Glomerular visceral epithelial cell (primary cell): ENCODE measurements at regions not wholly inside any gene's neighbourhood (a gene's known extent, or its start where the extent isn't known, plus 50 kb on each side); places are given as distances from the start of the nearest gene placed in this dataset.

Experiments used
- DNase-seq: peaks from one replicate; pipeline ENCODE4 v3.0.0-alpha.2; 2016; ENCODE audit errors: extremely low spot score

- DNase-seq: no peak
Measured at GRCh38 chr2:81551040-81551634, 1246.6 kb upstream of the LRRTM1 start.

- DNase-seq: no peak
Measured at GRCh38 chr2:81550277-81550676, 1245.7 kb upstream of the LRRTM1 start.

GRCh38 chr2:81549646-81550045 is 1245.1 kb upstream of the LRRTM1 start:
- DNase-seq: no peak

GRCh38 chr2:81545626-81546025 is 1241.1 kb upstream of the LRRTM1 start:
- DNase-seq: no peak

GRCh38 chr2:81542119-81542518 is 1237.6 kb upstream of the LRRTM1 start:
- no peak for DNase-seq

GRCh38 chr2:81529944-81530343 is 1225.4 kb upstream of the LRRTM1 start:
- DNase-seq: no peak

- DNase-seq: no peak
Measured at GRCh38 chr2:81528852-81529480, 1224.4 kb upstream of the LRRTM1 start.

- no peak for DNase-seq
Measured at GRCh38 chr2:81523344-81523743, 1218.8 kb upstream of the LRRTM1 start.

- no peak for DNase-seq
Measured at GRCh38 chr2:81513328-81513727, 1208.8 kb upstream of the LRRTM1 start.

GRCh38 chr2:81505586-81505985 is 1201.0 kb upstream of the LRRTM1 start:
- DNase-seq: no peak

GRCh38 chr2:81495556-81495955 is 1191.0 kb upstream of the LRRTM1 start:
- no peak for DNase-seq

GRCh38 chr2:81483254-81483653 is 1178.7 kb upstream of the LRRTM1 start:
- no peak for DNase-seq

- DNase-seq: no peak
Measured at GRCh38 chr2:81481994-81482368, 1177.4 kb upstream of the LRRTM1 start.

- DNase-seq: no peak
Measured at GRCh38 chr2:81481242-81481993, 1176.9 kb upstream of the LRRTM1 start.

- no peak for DNase-seq
Measured at GRCh38 chr2:81467096-81467495, 1162.5 kb upstream of the LRRTM1 start.

- no peak for DNase-seq
Measured at GRCh38 chr2:81462420-81462819, 1157.9 kb upstream of the LRRTM1 start.

GRCh38 chr2:81445176-81445575 is 1140.6 kb upstream of the LRRTM1 start:
- no peak for DNase-seq

GRCh38 chr2:81437456-81438000 is 1133.0 kb upstream of the LRRTM1 start:
- no peak for DNase-seq

GRCh38 chr2:81436256-81436655 is 1131.7 kb upstream of the LRRTM1 start:
- DNase-seq: no peak

GRCh38 chr2:81412681-81413080 is 1108.1 kb upstream of the LRRTM1 start:
- peak; percentile 2 for DNase-seq

- DNase-seq: no peak
Measured at GRCh38 chr2:81403508-81403907, 1099.0 kb upstream of the LRRTM1 start.

GRCh38 chr2:81396417-81397019 is 1092.0 kb upstream of the LRRTM1 start:
- DNase-seq: no peak

GRCh38 chr2:81395746-81396145 is 1091.2 kb upstream of the LRRTM1 start:
- DNase-seq: no peak
